H1 (cell line): ENCODE measurements at regions not wholly inside any gene's neighbourhood (a gene's known extent, or its start where the extent isn't known, plus 50 kb on each side); places are given as distances from the start of the nearest gene placed in this dataset.

Experiments
- CTCF ChIA-PET: fragments of 300-600 bp; sonication (Branson Sonifier 250); formaldehyde crosslinking; loops from one replicate; lab custom pipeline; 2021; ENCODE audit not compliant: partially characterized antibody; lab: Charles Lee
- POLR2A ChIA-PET: fragments of 300-600 bp; sonication (Branson Sonifier 250); formaldehyde crosslinking; loops from one replicate; lab custom pipeline; 2021; ENCODE audit warnings: inconsistent platforms; ENCODE audit not compliant: partially characterized antibody; lab: Charles Lee
- DNase-seq, 2 experiments: peaks; one replicate each; pipeline versions ENCODE4 v3.0.0 to v3.0.0-alpha.2; 2010 to 2022; ENCODE audit warnings: low spot score in 2 of 2, low read depth in 1 of 2, mixed read lengths in 1 of 2
- FAIRE-seq: peaks from 2 replicates; lab custom pipeline; 2011; peaks lifted over from hg19 to GRCh38; lab: Jason Lieb, UNC
- H2AFZ ChIP-seq: 2 replicates; pipeline ENCODE4 v1.8.1; 2012; ENCODE audit warnings: low read length, inconsistent platforms
- H2AK5ac ChIP-seq: 2 replicates; pipeline ENCODE4 v1.6.1; 2013; ENCODE audit warnings: low read depth, low read length
- H2BK120ac ChIP-seq: replicated peaks from 2 replicates; pipeline ENCODE3; 2013; ENCODE audit warnings: low read depth, low read length, inconsistent platforms
- H2BK12ac ChIP-seq: 2 replicates; pipeline ENCODE4 v1.6.1; 2013; ENCODE audit warnings: low read depth, low read length
- H2BK15ac ChIP-seq: 2 replicates; pipeline ENCODE4 v1.6.1; 2013; ENCODE audit warnings: low read length
- H2BK20ac ChIP-seq: 2 replicates; pipeline ENCODE4 v1.6.1; 2013; ENCODE audit warnings: low read length
- H2BK5ac ChIP-seq: 2 replicates; pipeline ENCODE4 v1.6.1; 2013; ENCODE audit warnings: low read depth, low read length
- H3K14ac ChIP-seq: 2 replicates; pipeline ENCODE4 v1.6.1; 2013; ENCODE audit warnings: inconsistent platforms; ENCODE audit not compliant: insufficient read length
- H3K18ac ChIP-seq: 2 replicates; pipeline ENCODE4 v1.6.1; 2013; ENCODE audit warnings: low read length; ENCODE audit errors: extremely low read depth
- H3K23ac ChIP-seq: 2 replicates; pipeline ENCODE4 v1.6.1; 2013; ENCODE audit warnings: inconsistent platforms; ENCODE audit not compliant: insufficient read length
- H3K23me2 ChIP-seq: 2 replicates; pipeline ENCODE4 v1.6.1; 2013; ENCODE audit warnings: low read depth, low read length
- H3K27ac ChIP-seq: 2 replicates; pipeline ENCODE4 v1.6.1; 2011; ENCODE audit warnings: low read depth, low read length, inconsistent platforms
- H3K27me3 ChIP-seq, 4 experiments: replicated peaks in 1 of 4; 1 replicate in 1 of 4; 2 replicates in 3 of 4; pipeline versions ENCODE4 v1.6.1 to v1.8.1; 2011 to 2013; ENCODE audit warnings: low read length in 3 of 4, mild to moderate bottlenecking in 3 of 4, inconsistent platforms in 2 of 4, mixed read lengths in 2 of 4, moderate library complexity in 1 of 4; ENCODE audit not compliant: control insufficient read depth in 3 of 4, insufficient read depth in 3 of 4; ENCODE audit errors: extremely low read depth in 1 of 4
- H3K36me3 ChIP-seq, 4 experiments: 2 replicates each; pipeline versions ENCODE4 v1.6.1 to v1.8.1; 2011 to 2013; ENCODE audit warnings: mild to moderate bottlenecking in 4 of 4, low read length in 3 of 4, moderate library complexity in 2 of 4, control low read depth in 1 of 4, inconsistent platforms in 1 of 4; ENCODE audit not compliant: insufficient read depth in 4 of 4, control insufficient read depth in 2 of 4
- H3K4ac ChIP-seq: replicated peaks from 2 replicates; pipeline ENCODE3; 2013; ENCODE audit warnings: low read length, low read depth, mixed read lengths, inconsistent platforms; ENCODE audit not compliant: insufficient read length
- H3K4me1 ChIP-seq, 4 experiments: replicated peaks in 1 of 4; 1 replicate in 1 of 4; 2 replicates in 3 of 4; pipeline versions ENCODE4 v1.6.1 to v1.8.1; 2011 to 2013; ENCODE audit warnings: low read length in 3 of 4, inconsistent platforms in 2 of 4, mixed read lengths in 1 of 4; ENCODE audit not compliant: insufficient read depth in 4 of 4, control insufficient read depth in 3 of 4
- H3K4me2 ChIP-seq, 2 experiments: 2 replicates each; pipeline versions ENCODE4 v1.6.1 to v1.8.1; 2011 to 2013; ENCODE audit warnings: low read depth in 2 of 2, low read length in 2 of 2, control low read depth in 1 of 2, inconsistent platforms in 1 of 2, mild to moderate bottlenecking in 1 of 2; ENCODE audit not compliant: insufficient read depth in 1 of 2
- H3K4me3 ChIP-seq, 4 experiments: fragments of 200-600, 300-600 bp in 1 of 4; sonication (generic), shearing (Covaris generic), sonication (Bioruptor Twin) in 1 of 4; 2 replicates each; pipeline versions ENCODE4 v1.5.1 to v1.8.1; 2011 to 2016; ENCODE audit warnings: low read length in 4 of 4, low read depth in 3 of 4, control low read depth in 2 of 4, inconsistent platforms in 2 of 4, mild to moderate bottlenecking in 2 of 4, mixed read lengths in 1 of 4, moderate library complexity in 1 of 4; ENCODE audit not compliant: insufficient read depth in 2 of 4; ENCODE audit errors: extremely low read depth in 1 of 4
- H3K56ac ChIP-seq: replicated peaks from 2 replicates; pipeline ENCODE3; 2013; ENCODE audit warnings: low read depth, mild to moderate bottlenecking, mixed read lengths, low read length, inconsistent platforms; ENCODE audit not compliant: insufficient read length
- H3K79me1 ChIP-seq: 2 replicates; pipeline ENCODE4 v1.6.1; 2013; ENCODE audit warnings: low read depth, low read length, control low read depth
- H3K79me2 ChIP-seq, 2 experiments: 2 replicates each; pipeline versions ENCODE4 v1.6.1 to v1.8.1; 2012 to 2013; ENCODE audit warnings: low read length in 2 of 2, mild to moderate bottlenecking in 2 of 2, inconsistent platforms in 1 of 2; ENCODE audit not compliant: insufficient read depth in 2 of 2, control insufficient read depth in 1 of 2
- H3K9ac ChIP-seq, 4 experiments: replicated peaks in 1 of 4; 1 replicate in 1 of 4; 2 replicates in 3 of 4; pipeline versions ENCODE4 v1.6.1 to v1.8.1; 2011 to 2013; ENCODE audit warnings: low read depth in 3 of 4, low read length in 3 of 4, control low read depth in 2 of 4, mild to moderate bottlenecking in 2 of 4, moderate library complexity in 2 of 4, inconsistent platforms in 1 of 4; ENCODE audit errors: extremely low read depth in 1 of 4
- H3K9me3 ChIP-seq, 2 experiments: 2 replicates each; pipeline versions ENCODE4 v1.6.1 to v1.8.1; 2012 to 2013; ENCODE audit warnings: mild to moderate bottlenecking in 2 of 2, moderate library complexity in 2 of 2, control low read depth in 1 of 2, inconsistent platforms in 1 of 2, low read depth in 1 of 2, low read length in 1 of 2, mixed read lengths in 1 of 2; ENCODE audit not compliant: insufficient read depth in 2 of 2
- H4K20me1 ChIP-seq, 2 experiments: replicated peaks in 1 of 2; 2 replicates each; pipeline versions ENCODE3 to v1.8.1; 2011 to 2013; ENCODE audit warnings: inconsistent platforms in 2 of 2, low read length in 2 of 2, mild to moderate bottlenecking in 1 of 2; ENCODE audit not compliant: insufficient read depth in 2 of 2, control insufficient read depth in 1 of 2
- H4K5ac ChIP-seq: 2 replicates; pipeline ENCODE4 v1.6.1; 2013; ENCODE audit warnings: low read length, low read depth, mixed read lengths, inconsistent platforms; ENCODE audit not compliant: insufficient read length
- H4K8ac ChIP-seq: 2 replicates; pipeline ENCODE4 v1.8.0; 2013; ENCODE audit warnings: mild to moderate bottlenecking, moderate library complexity, low read length, inconsistent platforms; ENCODE audit not compliant: insufficient read depth; ENCODE audit errors: extremely low read depth
- H4K91ac ChIP-seq: replicated peaks from 2 replicates; pipeline ENCODE3; 2013; ENCODE audit warnings: low read length, mixed read lengths, inconsistent platforms; ENCODE audit not compliant: insufficient read length
- ATF2 ChIP-seq: IDR thresholded peaks from 2 replicates; pipeline ENCODE4 v1.6.1; 2012; ENCODE audit warnings: low read length, inconsistent platforms
- CTCF ChIP-seq, 3 experiments: IDR thresholded peaks; 1 replicate in 2 of 3; 2 replicates in 1 of 3; pipeline versions ENCODE4 v1.5.1 to v1.6.1; 2011; ENCODE audit warnings: low read length in 3 of 3, mild to moderate bottlenecking in 3 of 3, inconsistent platforms in 2 of 3, low read depth in 1 of 3, moderate library complexity in 1 of 3; ENCODE audit not compliant: insufficient read depth in 1 of 3; ENCODE audit errors: control extremely low read depth in 1 of 3
- FOSL1 ChIP-seq: IDR thresholded peaks from 2 replicates; pipeline ENCODE4 v1.6.1; 2011; ENCODE audit warnings: mild to moderate bottlenecking, low read depth, low read length, moderate library complexity; ENCODE audit not compliant: insufficient read depth
- JUND ChIP-seq: IDR thresholded peaks from 2 replicates; pipeline ENCODE4 v1.6.1; 2011; ENCODE audit warnings: mild to moderate bottlenecking, improper control_type of control experiment, low read length
- PHF8 ChIP-seq: fragments of 200-600 bp; sonication (generic); conservative IDR thresholded peaks from 2 replicates; pipeline ENCODE4 v1.7.1; 2012; ENCODE audit warnings: low read depth, mild to moderate bottlenecking, inconsistent platforms, low read length, moderate library complexity
- POLR2A ChIP-seq, 2 experiments: IDR thresholded peaks; 1 replicate in 1 of 2; 2 replicates in 1 of 2; pipeline ENCODE4 v1.6.1; 2011; ENCODE audit warnings: low read depth in 2 of 2, low read length in 2 of 2, mild to moderate bottlenecking in 2 of 2; ENCODE audit errors: control extremely low read depth in 1 of 2
- POU5F1 ChIP-seq: IDR thresholded peaks from 2 replicates; pipeline ENCODE4 v1.6.1; 2011; ENCODE audit warnings: low read depth, mild to moderate bottlenecking, low read length, moderate library complexity
- RXRA ChIP-seq: IDR thresholded peaks from 2 replicates; pipeline ENCODE4 v1.6.1; 2011; ENCODE audit warnings: low read depth, mild to moderate bottlenecking, low read length, moderate library complexity; ENCODE audit not compliant: insufficient read depth
- SAP30 ChIP-seq: fragments of 300-600 bp; sonication (generic); IDR thresholded peaks from 2 replicates; pipeline ENCODE4 v1.7.1; 2012; ENCODE audit warnings: low read length, moderate library complexity, mild to moderate bottlenecking, inconsistent platforms; ENCODE audit not compliant: insufficient read depth, insufficient replicate concordance
- YY1 ChIP-seq: IDR thresholded peaks from 2 replicates; pipeline ENCODE4 v1.6.1; 2011; ENCODE audit warnings: low read depth, mild to moderate bottlenecking, low read length
- ZNF274 ChIP-seq: IDR thresholded peaks from 2 replicates; pipeline ENCODE4 v1.7.0; 2012; ENCODE audit warnings: low read length, borderline replicate concordance; ENCODE audit errors: extremely low read depth
- WGBS, 2 experiments: shearing (Covaris generic) in 1 of 2; methylation state at CpG; one replicate each; pipeline versions ENCODE4 v1.1.6 to v1.1.7; 2013 to 2015; ENCODE audit warnings: low lambda C conversion rate in 2 of 2, mixed read lengths in 2 of 2, inconsistent platforms in 1 of 2, low coverage in 1 of 2, missing lambda C conversion rate in 1 of 2; ENCODE audit not compliant: insufficient replicate concordance in 2 of 2, insufficient coverage in 1 of 2, insufficient read length in 1 of 2; ENCODE audit errors: extremely low coverage in 1 of 2, missing lambda C conversion rate in 1 of 2; 5-methylcytosine and 5-hydroxymethylcytosine counted together

- no peak overlapping the region for H3K18ac ChIP-seq
- H4K91ac ChIP-seq = no peak overlapping the region
- H3K23me2 ChIP-seq = no peaks in the 10 kb centered on the region
- H3K14ac ChIP-seq = no peak overlapping the region
- H2AFZ ChIP-seq = no peak overlapping the region
- CTCF ChIA-PET = no interaction called here
- no peaks in the 10 kb centered on the region for H3K27me3 ChIP-seq
- no peak overlapping the region for H4K8ac ChIP-seq
- no peak overlapping the region for H3K4me3 ChIP-seq
- H3K27ac ChIP-seq = no peak overlapping the region
- H3K56ac ChIP-seq = no peak overlapping the region
- H3K79me1 ChIP-seq = no peaks in the 10 kb centered on the region
- no peak overlapping the region for H2BK5ac ChIP-seq
- POLR2A ChIA-PET = no interaction called here
- H2AK5ac ChIP-seq = no peak overlapping the region
- no peak overlapping the region for H4K5ac ChIP-seq
- H3K79me2 ChIP-seq = no peaks in the 10 kb centered on the region
- no peak for DNase-seq
- no peak overlapping the region for H2BK12ac ChIP-seq
- no peak overlapping the region for H2BK15ac ChIP-seq
- no peak overlapping the region for H3K4ac ChIP-seq
- peaks cover 9 to 15% of the 10 kb centered on the region in 2 experiments; a peak in 3 of 4 replicates for H3K9me3 ChIP-seq
- H3K23ac ChIP-seq = no peak overlapping the region
- H3K4me2 ChIP-seq = no peak overlapping the region
- FAIRE-seq = no peak
- no peaks in the 10 kb centered on the region; a peak in 1 of 8 replicates for H3K36me3 ChIP-seq
- no peaks in the 10 kb centered on the region for H4K20me1 ChIP-seq
- H3K9ac ChIP-seq = no peak overlapping the region
- no peaks in the 10 kb centered on the region for H3K4me1 ChIP-seq
- no peak overlapping the region for H2BK20ac ChIP-seq
- 47% methylated on average over 3 of the region's 3 CpGs; no CpG with 5 or more reads in 1 of the 2 experiments for WGBS, 2 experiments
- no peak overlapping the region for H2BK120ac ChIP-seq
- TF ChIP-seq SAP30 = no peak
- no peak for TF ChIP-seq ZNF274
- TF ChIP-seq ATF2 = no peak
- TF ChIP-seq POU5F1 = no peak
- no peak for TF ChIP-seq FOSL1
- no peak for TF ChIP-seq YY1
- no peak for TF ChIP-seq PHF8
- TF ChIP-seq POLR2A (IDR thresholded peaks at IDR 0.05; ENCODE audit: control extremely low read depth in 1 of 2, low read depth in 2 of 2, low read length in 2 of 2) = no peak
- TF ChIP-seq RXRA = no peak
- no peak for TF ChIP-seq JUND
- TF ChIP-seq CTCF (IDR thresholded peaks at IDR 0.05; ENCODE audit: control extremely low read depth in 1 of 3, insufficient read depth in 1 of 3, low read depth in 1 of 3, low read length in 3 of 3) = no peak
Measured at GRCh38 chr9:75210215-75210614, 121.9 kb downstream of the OSTF1 start.
